ENCODE measurements at regions not wholly inside any gene's neighbourhood (a gene's known extent, or its start where the extent isn't known, plus 50 kb on each side); places are given as distances from the start of the nearest gene placed in this dataset.

DNA sequence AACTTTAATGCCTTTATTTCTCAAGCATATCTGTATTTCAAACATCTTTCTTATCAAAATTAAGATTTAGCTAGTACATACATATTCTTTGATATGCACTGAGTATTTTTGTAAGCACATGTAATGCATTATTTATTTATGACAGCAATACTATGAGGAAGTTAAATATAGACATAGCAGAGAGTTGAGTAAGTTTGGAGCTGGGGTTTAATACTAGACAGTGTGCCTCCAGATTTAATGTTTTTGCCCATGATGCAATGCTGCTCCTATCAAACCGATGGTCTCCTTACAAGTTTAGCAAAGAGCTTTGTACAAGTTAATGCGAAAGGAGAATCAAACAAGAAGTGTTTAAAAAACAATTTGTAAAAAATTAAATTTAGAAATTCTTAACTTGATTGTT, 826.6 kb upstream of the MGAT4C start:
- TF ChIP-seq, protein P1, sequence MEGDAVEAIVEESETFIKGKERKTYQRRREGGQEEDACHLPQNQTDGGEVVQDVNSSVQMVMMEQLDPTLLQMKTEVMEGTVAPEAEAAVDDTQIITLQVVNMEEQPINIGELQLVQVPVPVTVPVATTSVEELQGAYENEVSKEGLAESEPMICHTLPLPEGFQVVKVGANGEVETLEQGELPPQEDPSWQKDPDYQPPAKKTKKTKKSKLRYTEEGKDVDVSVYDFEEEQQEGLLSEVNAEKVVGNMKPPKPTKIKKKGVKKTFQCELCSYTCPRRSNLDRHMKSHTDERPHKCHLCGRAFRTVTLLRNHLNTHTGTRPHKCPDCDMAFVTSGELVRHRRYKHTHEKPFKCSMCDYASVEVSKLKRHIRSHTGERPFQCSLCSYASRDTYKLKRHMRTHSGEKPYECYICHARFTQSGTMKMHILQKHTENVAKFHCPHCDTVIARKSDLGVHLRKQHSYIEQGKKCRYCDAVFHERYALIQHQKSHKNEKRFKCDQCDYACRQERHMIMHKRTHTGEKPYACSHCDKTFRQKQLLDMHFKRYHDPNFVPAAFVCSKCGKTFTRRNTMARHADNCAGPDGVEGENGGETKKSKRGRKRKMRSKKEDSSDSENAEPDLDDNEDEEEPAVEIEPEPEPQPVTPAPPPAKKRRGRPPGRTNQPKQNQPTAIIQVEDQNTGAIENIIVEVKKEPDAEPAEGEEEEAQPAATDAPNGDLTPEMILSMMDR (IDR thresholded peaks at IDR 0.05; ENCODE audit: low read length) = no peak
- TF ChIP-seq EZH2 (IDR thresholded peaks at IDR 0.05; ENCODE audit: borderline replicate concordance, low read length) = no peak

Data from OCI-LY1 (cell line).